Activated CD4-positive, alpha-beta T cell treated with anti-CD3 and anti-CD28 coated beads for 36 hours (primary cell): ENCODE measurements at regions not wholly inside any gene's neighbourhood (a gene's known extent, or its start where the extent isn't known, plus 50 kb on each side); places are given as distances from the start of the nearest gene placed in this dataset.

Experiments
- ATAC-seq: fragments of 200-7000 bp; cut with Tn5 transposase; one replicate; pipeline ENCODE4 v1.10.0; 2021; ENCODE audit warnings: mild to moderate bottlenecking, moderate library complexity
- CTCF ChIA-PET: fragments of 350-600 bp; sonication (Branson Sonifier 250); formaldehyde crosslinking; loops from one replicate; lab custom pipeline; 2021; ENCODE audit warnings: antibody characterized with exemption; lab: Charles Lee
- POLR2A ChIA-PET: fragments of 350-600 bp; sonication (Branson Sonifier 250); formaldehyde crosslinking; loops from one replicate; lab custom pipeline; 2021; ENCODE audit warnings: antibody characterized with exemption, inconsistent platforms; lab: Charles Lee
- DNase-seq: peaks from one replicate; pipeline ENCODE4 v3.0.0-alpha.2; 2020
- H3K27ac Mint-ChIP-seq: one replicate; pipeline ENCODE4 v1.8.0; 2021; ENCODE audit warnings: mixed read lengths
- H3K27me3 Mint-ChIP-seq: one replicate; pipeline ENCODE4 v1.8.0; 2021; ENCODE audit warnings: mixed read lengths
- H3K36me3 Mint-ChIP-seq: one replicate; pipeline ENCODE4 v1.8.0; 2021; ENCODE audit warnings: low read depth, mixed read lengths
- H3K4me1 Mint-ChIP-seq: one replicate; pipeline ENCODE4 v1.8.0; 2021; ENCODE audit warnings: mixed read lengths
- H3K4me3 Mint-ChIP-seq: one replicate; pipeline ENCODE4 v1.8.0; 2021; ENCODE audit warnings: mild to moderate bottlenecking, moderate library complexity, mixed read lengths
- H3K9me3 Mint-ChIP-seq: one replicate; pipeline ENCODE4 v1.8.0; 2021; ENCODE audit warnings: low read depth, mixed read lengths
- intact Hi-C, 2 experiments: fragments of 100-400 bp; cut with DNase I in 1 of 2; cut with micrococcal nuclease in 1 of 2; formaldehyde crosslinking; loops; one replicate each; pipeline versions ENCODE4 v1.14.2 to v1.15.1; 2022 to 2024; cut with DNase I, micrococcal nuclease

- ChIA-PET POLR2A (interaction anchor here (0.6 kb wide), 1 partner anchor 18 kb away, joined by 3 read pairs; no protein-coding TSS in a partner anchor), CTCF (interaction anchor here (0.6 to 1.8 kb wide), 3 partner anchors 33 to 95 kb away, joined by 4 to 9 read pairs (median 4); no protein-coding TSS in a partner anchor)
- H3K4me1 Mint-ChIP-seq: peaks cover 4% of the 10 kb centered on the region
- H3K36me3 Mint-ChIP-seq: no peaks in the 10 kb centered on the region
- H3K9me3 Mint-ChIP-seq: no peaks in the 10 kb centered on the region
- no peak overlapping the region for H3K4me3 Mint-ChIP-seq
- no peak overlapping the region for H3K27ac Mint-ChIP-seq
- peaks cover 25% of the 10 kb centered on the region for H3K27me3 Mint-ChIP-seq
- intact Hi-C loops: no loop called here
- DNase-seq (peak; percentile 16), ATAC-seq (peak; percentile 30)
Measured at GRCh38 chr6:44561060-44561623, 173.6 kb downstream of the CDC5L start.

- peak; percentile 71 for ATAC-seq
- CTCF ChIA-PET: interaction anchor here (0.5 to 1.8 kb wide), 4 partner anchors 33 to 251 kb away, joined by 3 to 9 read pairs (median 4); no protein-coding TSS in a partner anchor
- no peak overlapping the region for H3K4me3 Mint-ChIP-seq
Measured at GRCh38 chr6:44561832-44562665, 174.5 kb downstream of the CDC5L start.

GRCh38 chr6:44563397-44563796 is 175.9 kb downstream of the CDC5L start:
- DNase-seq (peak; percentile 26), ATAC-seq (peak; percentile 49)
- peaks cover 19% of the 10 kb centered on the region for H3K27me3 Mint-ChIP-seq
- H3K4me3 Mint-ChIP-seq: no peak overlapping the region
- intact Hi-C loops: no loop called here
- H3K9me3 Mint-ChIP-seq: no peaks in the 10 kb centered on the region
- H3K4me1 Mint-ChIP-seq: peaks cover 4% of the 10 kb centered on the region
- ChIA-PET CTCF (no interaction called here), POLR2A (no interaction called here)
- no peak overlapping the region for H3K27ac Mint-ChIP-seq
- H3K36me3 Mint-ChIP-seq: no peaks in the 10 kb centered on the region

More at GRCh38 chr6:44561832-44562665, 174.5 kb downstream of the CDC5L start:
- POLR2A ChIA-PET: no interaction called here
- Mint-ChIP-seq H3K4me1 (peaks cover 4% of the 10 kb centered on the region), H3K27me3 (peaks cover 25% of the 10 kb centered on the region), H3K9me3 (no peaks in the 10 kb centered on the region), H3K27ac (no peak overlapping the region), H3K36me3 (no peaks in the 10 kb centered on the region)
- peak; percentile 28 for DNase-seq
- intact Hi-C loops: no loop called here

GRCh38 chr6:44564906-44565524 is 177.5 kb downstream of the CDC5L start:
- no peaks in the 10 kb centered on the region for H3K36me3 Mint-ChIP-seq
- H3K4me3 Mint-ChIP-seq: no peak overlapping the region
- intact Hi-C loops: no loop called here
- ATAC-seq: no peak
- DNase-seq: no peak
- ChIA-PET CTCF (interaction anchor here (0.7 kb wide), 1 partner anchor 95 kb away, joined by 3 read pairs; no protein-coding TSS in a partner anchor), POLR2A (no interaction called here)
- H3K27ac Mint-ChIP-seq: no peak overlapping the region
- H3K4me1 Mint-ChIP-seq: peaks cover 4% of the 10 kb centered on the region
- peaks cover 12% of the 10 kb centered on the region for H3K27me3 Mint-ChIP-seq
- no peaks in the 10 kb centered on the region for H3K9me3 Mint-ChIP-seq

- Mint-ChIP-seq H3K9me3 (no peaks in the 10 kb centered on the region), H3K4me3 (no peak overlapping the region), H3K27ac (no peak overlapping the region), H3K36me3 (no peaks in the 10 kb centered on the region), H3K27me3 (no peaks in the 10 kb centered on the region), H3K4me1 (no peaks in the 10 kb centered on the region)
- no peak for DNase-seq
- POLR2A ChIA-PET: no interaction called here
- no peak for ATAC-seq
- CTCF ChIA-PET: interaction anchor here (0.6 to 1.1 kb wide), 2 partner anchors 91 to 98 kb away, joined by 3 to 4 read pairs; no protein-coding TSS in a partner anchor
- intact Hi-C loops: no loop called here
Measured at GRCh38 chr6:44567406-44567805, 179.9 kb downstream of the CDC5L start.

- Mint-ChIP-seq H3K36me3 (no peaks in the 10 kb centered on the region), H3K4me3 (no peak overlapping the region), H3K27ac (no peak overlapping the region), H3K27me3 (no peaks in the 10 kb centered on the region), H3K9me3 (no peaks in the 10 kb centered on the region), H3K4me1 (no peaks in the 10 kb centered on the region)
- intact Hi-C loops: no loop called here
- ATAC-seq (no peak), DNase-seq (no peak)
- ChIA-PET CTCF (no interaction called here), POLR2A (no interaction called here)
Measured at GRCh38 chr6:44569131-44569530, 181.6 kb downstream of the CDC5L start.

- ATAC-seq (no peak), DNase-seq (no peak)
- intact Hi-C loops: no loop called here
- H3K27ac Mint-ChIP-seq: no peak overlapping the region
- H3K4me1 Mint-ChIP-seq: no peaks in the 10 kb centered on the region
- no peak overlapping the region for H3K4me3 Mint-ChIP-seq
- POLR2A ChIA-PET: no interaction called here
- H3K36me3 Mint-ChIP-seq: no peaks in the 10 kb centered on the region
- H3K27me3 Mint-ChIP-seq: no peaks in the 10 kb centered on the region
- H3K9me3 Mint-ChIP-seq: no peaks in the 10 kb centered on the region
- CTCF ChIA-PET: no interaction called here
Measured at GRCh38 chr6:44569931-44570385, 182.5 kb downstream of the CDC5L start.

GRCh38 chr6:44571510-44571909 is 184.0 kb downstream of the CDC5L start:
- Mint-ChIP-seq H3K9me3 (no peaks in the 10 kb centered on the region), H3K4me1 (no peaks in the 10 kb centered on the region), H3K4me3 (no peak overlapping the region), H3K27ac (no peak overlapping the region), H3K36me3 (no peaks in the 10 kb centered on the region), H3K27me3 (no peaks in the 10 kb centered on the region)
- DNase-seq: no peak
- ChIA-PET CTCF (interaction anchor here (0.6 kb wide), 1 partner anchor 96 kb away, joined by 3 read pairs; no protein-coding TSS in a partner anchor), POLR2A (no interaction called here)
- intact Hi-C loops: no loop called here
- ATAC-seq: no peak

GRCh38 chr6:44572346-44572745 is 184.8 kb downstream of the CDC5L start:
- ATAC-seq (no peak), DNase-seq (no peak)
- Mint-ChIP-seq H3K27ac (no peak overlapping the region), H3K4me3 (no peak overlapping the region), H3K9me3 (no peaks in the 10 kb centered on the region), H3K4me1 (no peaks in the 10 kb centered on the region), H3K36me3 (no peaks in the 10 kb centered on the region), H3K27me3 (no peaks in the 10 kb centered on the region)
- CTCF ChIA-PET: interaction anchor here (1.3 kb wide), 1 partner anchor 21 kb away, joined by 3 read pairs; no protein-coding TSS in a partner anchor
- POLR2A ChIA-PET: no interaction called here
- intact Hi-C loops: no loop called here

- Mint-ChIP-seq H3K27me3 (peaks cover 6% of the 10 kb centered on the region), H3K4me1 (no peaks in the 10 kb centered on the region), H3K36me3 (no peaks in the 10 kb centered on the region), H3K27ac (no peak overlapping the region), H3K9me3 (no peaks in the 10 kb centered on the region), H3K4me3 (no peak overlapping the region)
- POLR2A ChIA-PET: no interaction called here
- ATAC-seq: no peak
- no peak for DNase-seq
- intact Hi-C loops: no loop called here
- CTCF ChIA-PET: no interaction called here
Measured at GRCh38 chr6:44575644-44576043, 188.1 kb downstream of the CDC5L start.

GRCh38 chr6:44576132-44576631 is 188.7 kb downstream of the CDC5L start:
- Mint-ChIP-seq H3K4me3 (no peak overlapping the region), H3K9me3 (no peaks in the 10 kb centered on the region)

More at GRCh38 chr6:44576132-44576631, 188.7 kb downstream of the CDC5L start:
- Mint-ChIP-seq H3K27me3 (peaks cover 6% of the 10 kb centered on the region), H3K27ac (no peak overlapping the region), H3K36me3 (no peaks in the 10 kb centered on the region), H3K4me1 (no peaks in the 10 kb centered on the region)
- ChIA-PET CTCF (interaction anchor here (0.5 to 0.7 kb wide), 2 partner anchors 17 to 106 kb away, joined by 3 to 4 read pairs; no protein-coding TSS in a partner anchor), POLR2A (no interaction called here)
- DNase-seq: no peak
- intact Hi-C loops: no loop called here
- no peak for ATAC-seq
